ENCODE measurements at regions not wholly inside any gene's neighbourhood (a gene's known extent, or its start where the extent isn't known, plus 50 kb on each side); places are given as distances from the start of the nearest gene placed in this dataset.

- TF ChIP-seq, protein P1, sequence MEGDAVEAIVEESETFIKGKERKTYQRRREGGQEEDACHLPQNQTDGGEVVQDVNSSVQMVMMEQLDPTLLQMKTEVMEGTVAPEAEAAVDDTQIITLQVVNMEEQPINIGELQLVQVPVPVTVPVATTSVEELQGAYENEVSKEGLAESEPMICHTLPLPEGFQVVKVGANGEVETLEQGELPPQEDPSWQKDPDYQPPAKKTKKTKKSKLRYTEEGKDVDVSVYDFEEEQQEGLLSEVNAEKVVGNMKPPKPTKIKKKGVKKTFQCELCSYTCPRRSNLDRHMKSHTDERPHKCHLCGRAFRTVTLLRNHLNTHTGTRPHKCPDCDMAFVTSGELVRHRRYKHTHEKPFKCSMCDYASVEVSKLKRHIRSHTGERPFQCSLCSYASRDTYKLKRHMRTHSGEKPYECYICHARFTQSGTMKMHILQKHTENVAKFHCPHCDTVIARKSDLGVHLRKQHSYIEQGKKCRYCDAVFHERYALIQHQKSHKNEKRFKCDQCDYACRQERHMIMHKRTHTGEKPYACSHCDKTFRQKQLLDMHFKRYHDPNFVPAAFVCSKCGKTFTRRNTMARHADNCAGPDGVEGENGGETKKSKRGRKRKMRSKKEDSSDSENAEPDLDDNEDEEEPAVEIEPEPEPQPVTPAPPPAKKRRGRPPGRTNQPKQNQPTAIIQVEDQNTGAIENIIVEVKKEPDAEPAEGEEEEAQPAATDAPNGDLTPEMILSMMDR (IDR thresholded peaks at IDR 0.05; ENCODE audit: insufficient read depth, low read depth, low read length): no peak
- TF ChIP-seq EZH2 (IDR thresholded peaks at IDR 0.05; ENCODE audit: insufficient read depth, low read length): no peak
Measured at GRCh38 chr10:4050061-4050460, 265.1 kb upstream of the KLF6 start.
